SK-N-SH treated with all-trans-retinoic acid at 6 μM for 48 hours (cell line): ENCODE measurements at regions not wholly inside any gene's neighbourhood (a gene's known extent, or its start where the extent isn't known, plus 50 kb on each side); places are given as distances from the start of the nearest gene placed in this dataset.

Experiments
- ARNTL ChIP-seq: fragments of 450-650 bp; formaldehyde crosslinking; IDR thresholded peaks from 2 replicates; pipeline ENCODE4 v1.5.0; 2020; ENCODE audit warnings: low read depth, mild to moderate bottlenecking, moderate library complexity, borderline replicate concordance
- BACH2 ChIP-seq: fragments of 250-450 bp; sonication (Bioruptor Pico); IDR thresholded peaks from 2 replicates; pipeline ENCODE4 v1.9.0; 2021; ENCODE audit warnings: mild to moderate bottlenecking, borderline replicate concordance
- ESRRG ChIP-seq: fragments of 250-450 bp; sonication (Bioruptor Pico); IDR thresholded peaks from 2 replicates; pipeline ENCODE4 v1.6.1; 2021; ENCODE audit warnings: mild to moderate bottlenecking
- GLIS3 ChIP-seq: fragments of 250-450 bp; sonication (Bioruptor Pico); IDR thresholded peaks from 2 replicates; pipeline ENCODE4 v1.5.0; 2020; ENCODE audit warnings: mild to moderate bottlenecking, moderate library complexity
- ISL1 ChIP-seq: fragments of 250-450 bp; sonication (Bioruptor Pico); IDR thresholded peaks from 2 replicates; pipeline ENCODE4 v2.1.2; 2022; ENCODE audit warnings: mild to moderate bottlenecking, moderate library complexity
- PPARA ChIP-seq: fragments of 250-450 bp; sonication (Bioruptor Pico); IDR thresholded peaks from 2 replicates; pipeline ENCODE4 v1.5.0; 2020; ENCODE audit warnings: mild to moderate bottlenecking, borderline replicate concordance
- RARB ChIP-seq: fragments of 250-450 bp; sonication (Bioruptor Pico); IDR thresholded peaks from 2 replicates; pipeline ENCODE4 v1.8.0; 2021; ENCODE audit warnings: mild to moderate bottlenecking, moderate library complexity
- ZFP3 ChIP-seq: fragments of 250-450 bp; sonication (Bioruptor Pico); IDR thresholded peaks from 2 replicates; pipeline ENCODE4 v1.5.0; 2020; ENCODE audit warnings: mild to moderate bottlenecking, moderate library complexity
- ZFP30 ChIP-seq: fragments of 450-650 bp; formaldehyde crosslinking; IDR thresholded peaks from 2 replicates; pipeline ENCODE4 v1.5.0; 2022; ENCODE audit warnings: mild to moderate bottlenecking, moderate library complexity
- TF ChIP-seq, protein P1 (sequence below): fragments of 250-450 bp; sonication (Bioruptor Pico); IDR thresholded peaks from 2 replicates; pipeline ENCODE4 v1.8.0; 2020; ENCODE audit warnings: mild to moderate bottlenecking, moderate library complexity, borderline replicate concordance
- TF ChIP-seq, protein P2 (sequence below): fragments of 250-450 bp; sonication (Bioruptor Pico); IDR thresholded peaks from 2 replicates; pipeline ENCODE4 v1.5.1; 2020; ENCODE audit warnings: low read depth, mild to moderate bottlenecking, moderate library complexity

DNA sequence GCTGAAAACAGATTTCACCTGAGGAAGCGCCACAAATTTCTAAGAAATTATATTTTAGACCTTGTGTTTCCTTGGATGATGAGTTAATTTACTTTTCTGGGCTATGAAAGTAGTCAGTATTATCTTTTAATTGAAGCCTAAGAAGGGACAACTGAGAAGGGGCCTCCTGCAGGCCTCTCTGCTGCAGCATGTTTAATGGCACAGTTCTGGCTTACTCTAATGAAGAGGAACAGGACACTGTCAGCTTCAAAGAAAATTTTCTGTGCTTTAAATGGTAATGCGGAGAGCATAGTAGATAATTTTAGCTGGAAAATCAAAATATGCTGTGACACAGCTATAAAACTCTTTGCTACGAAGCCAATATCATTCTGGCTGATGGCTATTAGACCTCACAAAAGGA, 167.4 kb downstream of the HDGFL1 start:
- TF ChIP-seq, protein P1, sequence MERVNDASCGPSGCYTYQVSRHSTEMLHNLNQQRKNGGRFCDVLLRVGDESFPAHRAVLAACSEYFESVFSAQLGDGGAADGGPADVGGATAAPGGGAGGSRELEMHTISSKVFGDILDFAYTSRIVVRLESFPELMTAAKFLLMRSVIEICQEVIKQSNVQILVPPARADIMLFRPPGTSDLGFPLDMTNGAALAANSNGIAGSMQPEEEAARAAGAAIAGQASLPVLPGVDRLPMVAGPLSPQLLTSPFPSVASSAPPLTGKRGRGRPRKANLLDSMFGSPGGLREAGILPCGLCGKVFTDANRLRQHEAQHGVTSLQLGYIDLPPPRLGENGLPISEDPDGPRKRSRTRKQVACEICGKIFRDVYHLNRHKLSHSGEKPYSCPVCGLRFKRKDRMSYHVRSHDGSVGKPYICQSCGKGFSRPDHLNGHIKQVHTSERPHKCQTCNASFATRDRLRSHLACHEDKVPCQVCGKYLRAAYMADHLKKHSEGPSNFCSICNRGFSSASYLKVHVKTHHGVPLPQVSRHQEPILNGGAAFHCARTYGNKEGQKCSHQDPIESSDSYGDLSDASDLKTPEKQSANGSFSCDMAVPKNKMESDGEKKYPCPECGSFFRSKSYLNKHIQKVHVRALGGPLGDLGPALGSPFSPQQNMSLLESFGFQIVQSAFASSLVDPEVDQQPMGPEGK (CRISPR knock-in tag) = no peak
- TF ChIP-seq RARB (CRISPR knock-in tag) (no peak), ESRRG (no peak), PPARA (no peak), ISL1 (no peak), ZFP30 (CRISPR knock-in tag) (no peak), GLIS3 (CRISPR knock-in tag) (no peak), ZFP3 (no peak), ARNTL (no peak), BACH2 (CRISPR knock-in tag) (no peak)
- TF ChIP-seq, protein P2, sequence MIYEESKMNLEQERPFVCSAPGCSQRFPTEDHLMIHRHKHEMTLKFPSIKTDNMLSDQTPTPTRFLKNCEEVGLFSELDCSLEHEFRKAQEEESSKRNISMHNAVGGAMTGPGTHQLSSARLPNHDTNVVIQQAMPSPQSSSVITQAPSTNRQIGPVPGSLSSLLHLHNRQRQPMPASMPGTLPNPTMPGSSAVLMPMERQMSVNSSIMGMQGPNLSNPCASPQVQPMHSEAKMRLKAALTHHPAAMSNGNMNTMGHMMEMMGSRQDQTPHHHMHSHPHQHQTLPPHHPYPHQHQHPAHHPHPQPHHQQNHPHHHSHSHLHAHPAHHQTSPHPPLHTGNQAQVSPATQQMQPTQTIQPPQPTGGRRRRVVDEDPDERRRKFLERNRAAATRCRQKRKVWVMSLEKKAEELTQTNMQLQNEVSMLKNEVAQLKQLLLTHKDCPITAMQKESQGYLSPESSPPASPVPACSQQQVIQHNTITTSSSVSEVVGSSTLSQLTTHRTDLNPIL = no peak
